SK-N-SH (cell line): ENCODE measurements at regions not wholly inside any gene's neighbourhood (a gene's known extent, or its start where the extent isn't known, plus 50 kb on each side); places are given as distances from the start of the nearest gene placed in this dataset.

ENCODE experiments used
- CTCF ChIA-PET: fragments of 300-600, 350-600 bp; formaldehyde crosslinking; extraction: SDS; loops from one replicate; lab custom pipeline; 2021; lab: Yijun Ruan, JAX
- POLR2A ChIA-PET: fragments of 350-600 bp; sonication (Branson Sonifier 250); formaldehyde crosslinking; extraction: SDS; loops from one replicate; lab custom pipeline; 2020; ENCODE audit warnings: antibody characterized with exemption, inconsistent platforms; lab: Yijun Ruan, JAX
- DNase-seq: peaks from one replicate; pipeline ENCODE4 v3.0.0; 2012
- H2AFZ ChIP-seq: fragments of 200-600 bp; sonication (generic); 2 replicates; pipeline ENCODE4 v1.8.1; 2016; ENCODE audit warnings: antibody characterized with exemption, mild to moderate bottlenecking, low read depth
- H3F3A ChIP-seq: fragments of 200-600 bp; sonication (generic); replicated peaks from 2 replicates; pipeline ENCODE3; 2016; ENCODE audit warnings: antibody characterized with exemption, mild to moderate bottlenecking; ENCODE audit not compliant: insufficient read depth
- H3K27ac ChIP-seq, 2 experiments: fragments of 200-500 bp in 1 of 2; fragments of 200-600 bp in 1 of 2; sonication (Bioruptor generic) in 1 of 2; sonication (generic), shearing (Covaris generic) in 1 of 2; 2 replicates each; pipeline versions ENCODE4 v1.5.1 to v1.6.1; 2014 to 2016; ENCODE audit warnings: low read depth in 2 of 2, inconsistent platforms in 1 of 2, low read length in 1 of 2, mild to moderate bottlenecking in 1 of 2, mixed read lengths in 1 of 2
- H3K27me3 ChIP-seq: fragments of 200-600 bp; sonication (generic), shearing (Covaris generic); 2 replicates; pipeline ENCODE4 v1.6.1; 2016; ENCODE audit warnings: mixed run types; ENCODE audit not compliant: insufficient read depth
- H3K36me3 ChIP-seq, 2 experiments: fragments of 200-500 bp in 1 of 2; fragments of 200-600 bp in 1 of 2; sonication (Bioruptor generic) in 1 of 2; sonication (generic) in 1 of 2; replicated peaks in 1 of 2; 2 replicates each; pipeline versions ENCODE3 to v1.5.1; 2014 to 2016; ENCODE audit warnings: low read length in 1 of 2, mild to moderate bottlenecking in 1 of 2; ENCODE audit not compliant: insufficient read depth in 2 of 2, control insufficient read depth in 1 of 2
- H3K4me1 ChIP-seq, 2 experiments: fragments of 200-500 bp in 1 of 2; fragments of 200-600 bp in 1 of 2; sonication (Bioruptor generic) in 1 of 2; sonication (generic), shearing (Covaris generic) in 1 of 2; 2 replicates each; pipeline versions ENCODE4 v1.5.1 to v1.6.1; 2014 to 2016; ENCODE audit warnings: low read depth in 1 of 2, low read length in 1 of 2, mixed run types in 1 of 2; ENCODE audit not compliant: insufficient read depth in 2 of 2, control insufficient read depth in 1 of 2
- H3K4me2 ChIP-seq: fragments of 200-600 bp; sonication (generic), shearing (Covaris generic); 2 replicates; pipeline ENCODE4 v1.6.1; 2017; ENCODE audit warnings: mixed run types
- H3K4me3 ChIP-seq, 2 experiments: fragments of 200-500 bp in 1 of 2; fragments of 200-600 bp in 1 of 2; sonication (Bioruptor generic) in 1 of 2; sonication (generic), shearing (Covaris generic) in 1 of 2; 2 replicates each; pipeline versions ENCODE4 v1.5.1 to v1.8.1; 2014 to 2016; ENCODE audit warnings: low read depth in 2 of 2, inconsistent platforms in 1 of 2, low read length in 1 of 2, mild to moderate bottlenecking in 1 of 2, mixed read lengths in 1 of 2, moderate library complexity in 1 of 2
- H3K79me2 ChIP-seq: fragments of 200-600 bp; sonication (generic); 2 replicates; pipeline ENCODE4 v1.8.1; 2017; ENCODE audit warnings: mild to moderate bottlenecking; ENCODE audit not compliant: insufficient read depth
- H3K9ac ChIP-seq: fragments of 200-600 bp; sonication (generic); 2 replicates; pipeline ENCODE4 v1.6.1; 2017; ENCODE audit warnings: mixed run types
- H3K9me2 ChIP-seq: fragments of 200-600 bp; sonication (generic); 2 replicates; pipeline ENCODE4 v1.6.1; 2017; ENCODE audit warnings: mixed run types
- H3K9me3 ChIP-seq: fragments of 200-600 bp; sonication (generic); 2 replicates; pipeline ENCODE4 v1.6.1; 2017; ENCODE audit warnings: mixed run types, mild to moderate bottlenecking, moderate library complexity
- H4K20me1 ChIP-seq: fragments of 200-600 bp; sonication (generic); 2 replicates; pipeline ENCODE4 v1.6.1; 2017; ENCODE audit warnings: mild to moderate bottlenecking, mixed run types; ENCODE audit not compliant: insufficient read depth
- CHD2 ChIP-seq: fragments of 150-350 bp; IDR thresholded peaks from 2 replicates; pipeline ENCODE4 v1.6.1; 2018; ENCODE audit warnings: low read length; ENCODE audit not compliant: partially characterized antibody
- ELF1 ChIP-seq: IDR thresholded peaks from 2 replicates; pipeline ENCODE4 v1.4.0; 2012
- FOSL2 ChIP-seq: IDR thresholded peaks from 2 replicates; pipeline ENCODE4 v1.4.0; 2012; ENCODE audit warnings: low read depth, mild to moderate bottlenecking, moderate library complexity, borderline replicate concordance
- GABPA ChIP-seq: IDR thresholded peaks from 2 replicates; pipeline ENCODE4 v1.4.0; 2012; ENCODE audit warnings: low read depth, mild to moderate bottlenecking
- GATA2 ChIP-seq: sonication (generic); formaldehyde crosslinking; IDR thresholded peaks from 2 replicates; pipeline ENCODE4 v1.5.0; 2020; ENCODE audit warnings: mild to moderate bottlenecking, missing genetic modification reagents
- MEF2A ChIP-seq: IDR thresholded peaks from 2 replicates; pipeline ENCODE4 v1.4.0; 2012; ENCODE audit warnings: low read depth, borderline replicate concordance
- NRF1 ChIP-seq: IDR thresholded peaks from 2 replicates; pipeline ENCODE4 v1.6.1; 2012; ENCODE audit warnings: low read depth, mild to moderate bottlenecking, low read length
- POLR2AphosphoS5 ChIP-seq: IDR thresholded peaks from 2 replicates; pipeline ENCODE4 v1.6.1; 2012; ENCODE audit warnings: low read depth, low read length
- RCOR1 ChIP-seq: fragments of 150-350 bp; IDR thresholded peaks from 2 replicates; pipeline ENCODE4 v1.6.1; 2017; ENCODE audit warnings: antibody characterized with exemption, low read length
- RFX5 ChIP-seq: IDR thresholded peaks from 2 replicates; pipeline ENCODE4 v1.6.1; 2012; ENCODE audit warnings: mild to moderate bottlenecking, improper control_type of control experiment, low read length
- SIN3A ChIP-seq: IDR thresholded peaks from 2 replicates; pipeline ENCODE4 v1.6.1; 2012; ENCODE audit warnings: low read depth, mild to moderate bottlenecking, low read length, moderate library complexity, borderline replicate concordance
- TAF1 ChIP-seq: IDR thresholded peaks from 2 replicates; pipeline ENCODE4 v1.6.1; 2012; ENCODE audit warnings: low read depth, mild to moderate bottlenecking, low read length, moderate library complexity, borderline replicate concordance
- TEAD4 ChIP-seq: IDR thresholded peaks from 2 replicates; pipeline ENCODE4 v1.4.0; 2012; ENCODE audit warnings: mild to moderate bottlenecking, borderline replicate concordance; ENCODE audit not compliant: insufficient read depth
- WGBS: methylation state at CpG from one replicate; pipeline ENCODE4 v1.1.6; 2017; ENCODE audit warnings: low lambda C conversion rate; 5-methylcytosine and 5-hydroxymethylcytosine counted together
- TF ChIP-seq, protein P1 (sequence below): IDR thresholded peaks from 2 replicates; pipeline ENCODE4 v1.4.0; 2012; ENCODE audit warnings: low read depth
- TF ChIP-seq, protein P2 (sequence below): IDR thresholded peaks from 2 replicates; pipeline ENCODE4 v1.6.1; 2012; ENCODE audit warnings: mild to moderate bottlenecking, low read depth, low read length, moderate library complexity
- TF ChIP-seq, protein P3 (sequence below): IDR thresholded peaks from 2 replicates; pipeline ENCODE4; 2012

DNA sequence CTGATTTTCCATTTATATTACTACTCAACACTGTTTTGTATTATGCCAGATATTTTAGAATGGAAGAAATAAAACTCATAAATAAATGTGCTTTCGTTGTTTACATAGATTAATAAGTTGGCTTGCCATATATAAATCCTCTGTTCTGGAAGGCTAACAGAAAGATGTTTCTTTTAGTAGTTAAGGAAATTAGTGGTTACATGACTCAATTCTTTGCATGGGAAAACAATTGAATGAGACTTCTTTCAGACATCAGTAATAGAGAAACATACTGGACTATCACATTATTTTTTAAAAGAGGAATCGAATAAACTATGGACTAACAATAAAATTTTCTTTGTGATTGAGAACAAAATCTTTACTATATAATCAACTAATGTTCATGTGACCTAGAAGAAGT lies 336.5 kb downstream of the KCNS3 start:
- no peak for DNase-seq

DNA sequence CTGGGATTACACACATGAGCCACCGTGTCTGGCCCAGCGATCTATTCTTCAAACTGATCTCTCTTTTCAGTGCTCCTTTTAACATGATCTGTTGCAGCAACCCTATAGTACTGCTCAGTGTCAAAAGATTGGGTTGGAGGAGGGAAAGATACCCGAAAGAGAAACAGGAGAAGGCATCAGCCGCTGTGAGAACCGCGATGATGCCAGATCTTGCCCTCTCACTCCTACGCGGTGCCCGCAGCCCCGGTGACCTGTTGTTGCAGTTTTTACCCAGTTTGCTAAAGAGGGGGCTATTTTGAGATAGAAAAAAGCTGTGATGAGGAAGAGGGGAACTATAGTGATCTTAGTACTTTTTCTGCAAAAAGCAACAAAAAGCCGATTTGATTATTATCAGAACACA lies 335.5 kb downstream of the KCNS3 start:
- 33% methylated on average over 11 of the region's 11 CpGs for WGBS
- DNase-seq, result no peak
- POLR2A ChIA-PET, result no interaction called here

More for the DNA sequence above, 336.5 kb downstream of the KCNS3 start:
- TF ChIP-seq GATA2 (CRISPR knock-in tag), result no peak
- TF ChIP-seq POLR2AphosphoS5, result no peak
- H3K9me3 ChIP-seq, result no peaks in the 10 kb centered on the region
- 10% methylated on average over 2 of the region's 2 CpGs for WGBS
- no peaks in the 10 kb centered on the region for H3F3A ChIP-seq
- peaks cover 12% of the 10 kb centered on the region; the same call in 1 of the 2 replicates for H3K27me3 ChIP-seq
- no peak overlapping the region for H2AFZ ChIP-seq
- no peaks in the 10 kb centered on the region for H3K36me3 ChIP-seq
- H3K9ac ChIP-seq, result no peak overlapping the region
- H3K4me2 ChIP-seq, result no peak overlapping the region
- no peaks in the 10 kb centered on the region for H3K79me2 ChIP-seq
- H3K4me1 ChIP-seq, result no peaks in the 10 kb centered on the region; a peak in 2 of 4 replicates
- H4K20me1 ChIP-seq, result no peaks in the 10 kb centered on the region
- no peak overlapping the region for H3K4me3 ChIP-seq
- no peaks in the 10 kb centered on the region for H3K9me2 ChIP-seq
- ChIA-PET CTCF (no interaction called here), POLR2A (no interaction called here)
- no peak overlapping the region for H3K27ac ChIP-seq

DNA sequence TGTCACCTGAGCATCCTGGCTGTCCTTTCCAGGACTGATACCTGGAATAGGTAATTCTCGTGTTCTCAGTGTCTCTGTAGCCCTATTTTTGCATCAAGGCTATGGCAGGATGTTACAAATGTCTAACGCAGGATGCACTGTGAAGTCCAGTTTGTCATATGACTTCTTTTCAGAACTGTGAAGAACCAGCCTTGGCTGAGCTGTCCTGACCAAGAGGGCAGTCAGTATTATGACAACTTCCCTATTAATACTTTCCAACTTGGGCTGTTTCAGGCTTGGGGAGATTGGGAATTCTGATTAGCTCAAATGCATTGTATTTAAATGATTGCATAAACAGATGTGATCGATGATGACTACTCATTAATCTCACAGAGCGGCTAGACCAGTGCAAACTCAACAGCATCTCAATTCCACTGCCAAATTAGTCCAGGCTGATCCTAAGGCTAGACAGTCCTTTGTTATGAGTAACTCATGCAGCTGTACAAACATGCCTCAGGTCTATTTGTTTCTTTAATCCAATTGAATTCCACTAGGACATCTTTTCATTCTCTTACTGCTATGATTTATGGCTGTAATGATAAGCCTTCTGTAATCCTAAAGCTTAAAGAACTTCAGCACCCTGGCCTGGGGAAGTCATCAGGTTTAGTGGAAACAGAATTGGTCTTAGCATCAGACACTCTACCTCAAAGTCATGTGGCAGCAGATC lies 331.6 kb downstream of the KCNS3 start:
- H3K27ac ChIP-seq, result no peak overlapping the region
- no peak overlapping the region for H3K4me3 ChIP-seq
- H3F3A ChIP-seq, result no peaks in the 10 kb centered on the region
- H4K20me1 ChIP-seq, result no peaks in the 10 kb centered on the region
- H3K9ac ChIP-seq, result no peak overlapping the region
- no peak overlapping the region for H2AFZ ChIP-seq
- ChIA-PET POLR2A (no interaction called here), CTCF (interaction anchor here (0.6 to 3.0 kb wide), 4 partner anchors 32 to 358 kb away, joined by 3 to 8 read pairs (median 3); no protein-coding TSS in a partner anchor)
- H3K9me2 ChIP-seq, result no peaks in the 10 kb centered on the region
- H3K4me2 ChIP-seq, result no peak overlapping the region
- H3K36me3 ChIP-seq, result no peaks in the 10 kb centered on the region
- WGBS, result 16% methylated on average over 4 of the region's 4 CpGs
- no peak for DNase-seq
- H3K9me3 ChIP-seq, result no peaks in the 10 kb centered on the region
- no peaks in the 10 kb centered on the region; a peak in 2 of 4 replicates for H3K4me1 ChIP-seq
- H3K79me2 ChIP-seq, result no peaks in the 10 kb centered on the region
- peaks cover 12% of the 10 kb centered on the region; the same call in 1 of the 2 replicates for H3K27me3 ChIP-seq
- TF ChIP-seq GABPA (no peak), GATA2 (CRISPR knock-in tag) (no peak), ELF1 (no peak), TAF1 (no peak), RFX5 (no peak), CHD2 (no peak), RCOR1 (no peak), FOSL2 (no peak), MEF2A (no peak), SIN3A (no peak), TEAD4 (no peak)
- TF ChIP-seq, protein P1, sequence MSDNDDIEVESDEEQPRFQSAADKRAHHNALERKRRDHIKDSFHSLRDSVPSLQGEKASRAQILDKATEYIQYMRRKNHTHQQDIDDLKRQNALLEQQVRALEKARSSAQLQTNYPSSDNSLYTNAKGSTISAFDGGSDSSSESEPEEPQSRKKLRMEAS, result no peak
- TF ChIP-seq, protein P2, sequence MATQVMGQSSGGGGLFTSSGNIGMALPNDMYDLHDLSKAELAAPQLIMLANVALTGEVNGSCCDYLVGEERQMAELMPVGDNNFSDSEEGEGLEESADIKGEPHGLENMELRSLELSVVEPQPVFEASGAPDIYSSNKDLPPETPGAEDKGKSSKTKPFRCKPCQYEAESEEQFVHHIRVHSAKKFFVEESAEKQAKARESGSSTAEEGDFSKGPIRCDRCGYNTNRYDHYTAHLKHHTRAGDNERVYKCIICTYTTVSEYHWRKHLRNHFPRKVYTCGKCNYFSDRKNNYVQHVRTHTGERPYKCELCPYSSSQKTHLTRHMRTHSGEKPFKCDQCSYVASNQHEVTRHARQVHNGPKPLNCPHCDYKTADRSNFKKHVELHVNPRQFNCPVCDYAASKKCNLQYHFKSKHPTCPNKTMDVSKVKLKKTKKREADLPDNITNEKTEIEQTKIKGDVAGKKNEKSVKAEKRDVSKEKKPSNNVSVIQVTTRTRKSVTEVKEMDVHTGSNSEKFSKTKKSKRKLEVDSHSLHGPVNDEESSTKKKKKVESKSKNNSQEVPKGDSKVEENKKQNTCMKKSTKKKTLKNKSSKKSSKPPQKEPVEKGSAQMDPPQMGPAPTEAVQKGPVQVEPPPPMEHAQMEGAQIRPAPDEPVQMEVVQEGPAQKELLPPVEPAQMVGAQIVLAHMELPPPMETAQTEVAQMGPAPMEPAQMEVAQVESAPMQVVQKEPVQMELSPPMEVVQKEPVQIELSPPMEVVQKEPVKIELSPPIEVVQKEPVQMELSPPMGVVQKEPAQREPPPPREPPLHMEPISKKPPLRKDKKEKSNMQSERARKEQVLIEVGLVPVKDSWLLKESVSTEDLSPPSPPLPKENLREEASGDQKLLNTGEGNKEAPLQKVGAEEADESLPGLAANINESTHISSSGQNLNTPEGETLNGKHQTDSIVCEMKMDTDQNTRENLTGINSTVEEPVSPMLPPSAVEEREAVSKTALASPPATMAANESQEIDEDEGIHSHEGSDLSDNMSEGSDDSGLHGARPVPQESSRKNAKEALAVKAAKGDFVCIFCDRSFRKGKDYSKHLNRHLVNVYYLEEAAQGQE, result no peak
- TF ChIP-seq, protein P3, sequence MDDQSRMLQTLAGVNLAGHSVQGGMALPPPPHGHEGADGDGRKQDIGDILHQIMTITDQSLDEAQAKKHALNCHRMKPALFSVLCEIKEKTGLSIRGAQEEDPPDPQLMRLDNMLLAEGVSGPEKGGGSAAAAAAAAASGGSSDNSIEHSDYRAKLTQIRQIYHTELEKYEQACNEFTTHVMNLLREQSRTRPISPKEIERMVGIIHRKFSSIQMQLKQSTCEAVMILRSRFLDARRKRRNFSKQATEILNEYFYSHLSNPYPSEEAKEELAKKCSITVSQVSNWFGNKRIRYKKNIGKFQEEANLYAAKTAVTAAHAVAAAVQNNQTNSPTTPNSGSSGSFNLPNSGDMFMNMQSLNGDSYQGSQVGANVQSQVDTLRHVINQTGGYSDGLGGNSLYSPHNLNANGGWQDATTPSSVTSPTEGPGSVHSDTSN, result no peak

More for the DNA sequence above, 335.5 kb downstream of the KCNS3 start:
- CTCF ChIA-PET, result interaction anchor here (0.7 to 1.2 kb wide), 2 partner anchors 17 to 35 kb away, joined by 3 read pairs; no protein-coding TSS in a partner anchor
- H4K20me1 ChIP-seq, result no peaks in the 10 kb centered on the region
- no peaks in the 10 kb centered on the region for H3K9me2 ChIP-seq
- no peak overlapping the region for H2AFZ ChIP-seq
- H3K27ac ChIP-seq, result no peak overlapping the region
- no peak for TF ChIP-seq NRF1
- no peak for TF ChIP-seq SIN3A
- TF ChIP-seq, protein P1, result no peak
- no peaks in the 10 kb centered on the region; a peak in 2 of 4 replicates for H3K4me1 ChIP-seq
- no peaks in the 10 kb centered on the region for H3K9me3 ChIP-seq
- no peaks in the 10 kb centered on the region for H3K36me3 ChIP-seq
- H3K79me2 ChIP-seq, result no peaks in the 10 kb centered on the region
- H3K27me3 ChIP-seq, result peaks cover 12% of the 10 kb centered on the region; the same call in 1 of the 2 replicates
- no peak overlapping the region for H3K9ac ChIP-seq
- H3K4me2 ChIP-seq, result no peak overlapping the region
- no peaks in the 10 kb centered on the region for H3F3A ChIP-seq
- H3K4me3 ChIP-seq, result no peak overlapping the region
